ENCODE measurements at regions not wholly inside any gene's neighbourhood (a gene's known extent, or its start where the extent isn't known, plus 50 kb on each side); places are given as distances from the start of the nearest gene placed in this dataset.

- Histone ChIP-seq H3K27ac (no peak overlapping the region), H3K36me3 (no peaks in the 10 kb centered on the region), H3K9me3 (no peaks in the 10 kb centered on the region), H3K4me3 (no peak overlapping the region), H3K4me1 (no peaks in the 10 kb centered on the region), H3K27me3 (no peaks in the 10 kb centered on the region)
- TF ChIP-seq, protein P1, sequence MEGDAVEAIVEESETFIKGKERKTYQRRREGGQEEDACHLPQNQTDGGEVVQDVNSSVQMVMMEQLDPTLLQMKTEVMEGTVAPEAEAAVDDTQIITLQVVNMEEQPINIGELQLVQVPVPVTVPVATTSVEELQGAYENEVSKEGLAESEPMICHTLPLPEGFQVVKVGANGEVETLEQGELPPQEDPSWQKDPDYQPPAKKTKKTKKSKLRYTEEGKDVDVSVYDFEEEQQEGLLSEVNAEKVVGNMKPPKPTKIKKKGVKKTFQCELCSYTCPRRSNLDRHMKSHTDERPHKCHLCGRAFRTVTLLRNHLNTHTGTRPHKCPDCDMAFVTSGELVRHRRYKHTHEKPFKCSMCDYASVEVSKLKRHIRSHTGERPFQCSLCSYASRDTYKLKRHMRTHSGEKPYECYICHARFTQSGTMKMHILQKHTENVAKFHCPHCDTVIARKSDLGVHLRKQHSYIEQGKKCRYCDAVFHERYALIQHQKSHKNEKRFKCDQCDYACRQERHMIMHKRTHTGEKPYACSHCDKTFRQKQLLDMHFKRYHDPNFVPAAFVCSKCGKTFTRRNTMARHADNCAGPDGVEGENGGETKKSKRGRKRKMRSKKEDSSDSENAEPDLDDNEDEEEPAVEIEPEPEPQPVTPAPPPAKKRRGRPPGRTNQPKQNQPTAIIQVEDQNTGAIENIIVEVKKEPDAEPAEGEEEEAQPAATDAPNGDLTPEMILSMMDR (IDR thresholded peaks at IDR 0.05), result no peak
- DNase-seq (ENCODE audit: low spot score), result no peak
These were observed 723.0 kb upstream of the BCHE start for GRCh38 chr3:166560253-166560652.

DNA sequence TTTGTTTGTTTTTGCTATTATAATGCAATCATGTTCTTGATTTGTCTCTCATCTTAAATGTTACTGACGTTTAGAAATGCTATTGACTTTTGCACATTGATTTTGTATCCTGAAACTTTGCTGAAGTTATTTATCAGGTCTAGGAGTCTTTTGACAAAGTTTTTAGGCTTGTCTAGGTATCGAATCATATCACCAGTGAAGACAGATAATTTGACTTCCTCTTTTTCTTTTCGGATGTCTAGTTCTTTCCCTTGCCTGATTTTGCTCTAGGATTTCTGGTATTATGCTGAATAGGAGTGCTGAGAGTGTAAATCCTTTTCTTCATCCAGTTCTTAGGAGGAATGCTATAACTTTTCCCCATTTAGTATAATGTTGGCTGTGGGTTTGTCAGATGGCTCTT is 719.7 kb upstream of the BCHE start:
- TF ChIP-seq, protein P1 (IDR thresholded peaks at IDR 0.05), result no peak
- DNase-seq (ENCODE audit: low spot score), result no peak
- Histone ChIP-seq H3K9me3 (no peaks in the 10 kb centered on the region), H3K27me3 (no peaks in the 10 kb centered on the region), H3K27ac (no peak overlapping the region), H3K4me1 (no peaks in the 10 kb centered on the region), H3K36me3 (no peaks in the 10 kb centered on the region), H3K4me3 (no peak overlapping the region)

DNA sequence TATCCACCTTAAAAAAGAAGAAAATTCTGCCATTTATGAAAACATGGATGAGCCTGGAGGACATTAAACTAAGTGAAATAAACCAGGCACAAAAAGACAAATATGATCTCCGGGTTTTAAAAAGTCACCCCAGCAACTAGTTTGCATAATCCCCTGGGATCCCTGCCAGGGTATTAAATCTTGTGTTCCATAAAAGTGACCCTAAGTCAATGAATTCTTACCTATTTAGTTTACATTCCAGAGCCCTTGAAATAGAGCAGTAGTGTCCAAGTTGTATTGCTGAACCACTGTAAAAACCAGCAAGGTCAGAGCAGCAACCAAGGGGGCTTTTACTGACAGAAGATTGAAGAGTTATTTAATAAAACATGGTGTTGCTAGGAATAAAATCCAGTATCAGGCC is 716.8 kb upstream of the BCHE start:
- Histone ChIP-seq H3K36me3 (no peaks in the 10 kb centered on the region), H3K4me1 (no peaks in the 10 kb centered on the region), H3K27me3 (no peaks in the 10 kb centered on the region), H3K27ac (no peak overlapping the region), H3K4me3 (no peak overlapping the region), H3K9me3 (no peaks in the 10 kb centered on the region)
- TF ChIP-seq, protein P1 (IDR thresholded peaks at IDR 0.05), result no peak
- no peak for DNase-seq (ENCODE audit: low spot score)

DNA sequence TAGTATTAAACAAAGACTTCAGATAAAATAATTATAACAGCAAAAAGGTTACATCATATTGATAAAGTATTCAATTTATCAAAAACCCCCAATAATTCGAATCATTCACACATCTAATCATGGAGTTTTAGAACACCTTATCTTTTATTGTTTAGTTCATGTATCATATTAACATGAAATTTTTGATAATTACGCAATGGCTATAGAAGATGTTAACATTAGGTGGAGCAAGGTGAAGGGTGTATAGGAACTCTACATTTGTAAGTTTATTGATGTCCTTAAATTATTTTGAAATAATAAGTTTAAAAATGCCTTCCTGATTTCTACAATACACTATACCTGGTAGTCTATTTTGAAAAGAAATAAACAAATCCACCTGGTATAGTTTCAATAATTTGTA is 696.5 kb upstream of the BCHE start:
- no peak overlapping the region for H3K4me3 ChIP-seq
- no peaks in the 10 kb centered on the region for H3K36me3 ChIP-seq
- H3K27me3 ChIP-seq, result no peaks in the 10 kb centered on the region
- TF ChIP-seq, protein P1 (IDR thresholded peaks at IDR 0.05), result no peak
- no peak for DNase-seq (ENCODE audit: low spot score)
- no peaks in the 10 kb centered on the region for H3K4me1 ChIP-seq
- peaks cover 0 to 5% of the 10 kb centered on the region in 2 donors for H3K9me3 ChIP-seq
- no peak overlapping the region for H3K27ac ChIP-seq

GRCh38 chr3:166531730-166532129 is 694.5 kb upstream of the BCHE start:
- no peak for DNase-seq (ENCODE audit: low spot score)
- Histone ChIP-seq H3K9me3 (peaks cover 0 to 5% of the 10 kb centered on the region in 2 donors), H3K4me3 (no peak overlapping the region), H3K27ac (no peak overlapping the region), H3K4me1 (no peaks in the 10 kb centered on the region), H3K27me3 (no peaks in the 10 kb centered on the region), H3K36me3 (no peaks in the 10 kb centered on the region)
- TF ChIP-seq, protein P1 (IDR thresholded peaks at IDR 0.05), result no peak

DNA sequence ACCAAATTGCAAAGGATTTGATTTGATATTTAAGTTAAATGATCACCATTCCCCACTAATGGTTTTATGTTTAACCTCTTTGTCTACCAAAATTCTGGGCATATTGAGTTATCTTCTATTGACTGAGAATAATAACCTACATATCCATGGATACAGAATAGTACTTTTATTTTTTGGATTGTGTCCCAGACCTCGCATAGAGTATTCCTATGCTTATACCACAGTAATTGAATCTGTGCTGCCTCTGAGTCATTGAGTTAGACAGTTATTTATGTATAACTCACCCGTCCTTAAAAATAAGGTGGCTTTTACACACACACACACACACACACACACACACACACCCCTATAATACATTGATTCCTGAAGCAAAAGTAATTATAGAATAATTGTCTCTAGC is 690.1 kb upstream of the BCHE start:
- no peak for DNase-seq (ENCODE audit: low spot score)
- H3K36me3 ChIP-seq, result no peaks in the 10 kb centered on the region
- H3K27me3 ChIP-seq, result no peaks in the 10 kb centered on the region
- TF ChIP-seq, protein P1 (IDR thresholded peaks at IDR 0.05), result no peak
- no peaks in the 10 kb centered on the region for H3K4me1 ChIP-seq
- no peak overlapping the region for H3K27ac ChIP-seq
- peaks cover 0 to 5% of the 10 kb centered on the region in 2 donors for H3K9me3 ChIP-seq
- H3K4me3 ChIP-seq, result no peak overlapping the region
